ENCODE measurements at regions not wholly inside any gene's neighbourhood (a gene's known extent, or its start where the extent isn't known, plus 50 kb on each side); places are given as distances from the start of the nearest gene placed in this dataset.
A peak's percentile ranks its signal among the peaks of the same experiment; 100 is the strongest.

DNA sequence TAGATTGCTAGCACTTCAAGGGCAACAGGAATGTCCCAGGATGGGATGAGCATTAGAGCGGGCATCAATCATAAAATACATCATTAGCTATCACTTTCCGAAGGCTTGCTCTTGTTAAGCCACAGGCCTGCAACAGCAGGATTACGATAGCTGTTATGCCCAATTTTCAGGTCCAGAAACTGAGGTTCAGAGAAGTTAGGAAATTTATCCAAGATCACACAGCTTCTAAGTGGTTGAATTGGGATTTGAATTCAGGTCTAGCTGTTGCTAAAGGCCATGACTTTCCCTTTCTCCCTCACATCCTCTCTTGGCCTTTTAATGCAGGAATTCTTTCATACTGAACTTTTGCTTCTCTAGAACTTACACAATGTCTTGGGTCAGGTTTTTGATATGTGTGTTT lies 119.4 kb upstream of the ERCC6L2 start:
- no peak for DNase-seq

DNA sequence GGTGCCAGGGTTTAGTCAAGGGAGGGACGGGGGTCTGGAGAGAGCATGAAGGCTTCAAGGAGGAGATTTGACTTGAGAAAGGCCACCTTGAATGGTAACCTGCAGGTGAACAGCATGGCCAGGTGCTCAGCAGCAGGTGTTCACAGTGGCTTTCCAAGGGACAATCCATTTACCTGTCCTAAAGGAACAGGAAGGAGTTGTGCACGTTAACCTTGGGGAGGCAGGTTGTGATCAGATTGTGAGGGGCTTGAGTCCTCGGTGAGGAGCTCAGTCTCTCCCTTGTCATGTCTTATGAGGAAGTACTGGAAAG lies 120.1 kb upstream of the ERCC6L2 start:
- no peak for DNase-seq

DNA sequence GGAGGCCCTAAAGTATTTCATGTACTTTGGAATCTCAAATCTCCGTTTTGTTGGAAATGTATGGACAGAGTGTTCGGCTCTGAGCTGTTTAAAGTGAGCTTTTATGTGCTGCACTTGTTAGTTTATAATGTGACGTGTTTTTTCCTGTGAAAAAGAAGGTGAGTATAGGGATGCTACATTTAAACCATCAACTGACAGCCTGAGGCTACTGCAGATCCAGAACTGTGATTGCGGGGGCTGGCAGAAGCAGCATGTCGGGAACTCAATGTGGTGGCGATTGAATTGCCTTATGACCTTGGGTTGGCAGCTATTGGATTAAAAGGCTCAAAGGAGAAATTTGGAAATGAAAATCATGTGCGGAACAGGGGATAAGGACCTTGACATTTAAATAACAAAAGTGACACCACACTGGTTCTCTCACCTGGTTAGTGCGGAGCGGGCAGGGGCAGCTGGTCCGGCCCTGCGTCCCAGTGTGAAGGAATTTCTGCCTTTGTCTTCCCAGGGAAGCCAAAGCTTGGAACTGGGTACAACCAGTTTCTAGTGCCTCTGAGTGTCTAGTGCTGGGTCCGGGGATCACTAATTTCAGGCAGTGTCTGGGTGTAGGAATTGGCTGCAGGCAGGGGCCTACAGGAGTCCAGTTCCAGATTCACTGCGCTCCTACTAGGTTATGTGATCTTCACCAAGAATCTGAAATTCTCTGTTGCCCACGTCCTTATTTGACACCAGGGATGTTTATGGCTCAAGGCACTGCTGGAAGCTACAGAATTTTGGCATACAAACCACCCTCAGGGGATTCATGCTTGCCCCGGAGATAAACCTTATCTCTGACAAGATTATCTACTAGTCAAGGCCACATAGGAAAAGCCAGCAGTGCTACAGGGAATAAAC lies 120.7 kb upstream of the ERCC6L2 start:
- DNase-seq = no peak

DNA sequence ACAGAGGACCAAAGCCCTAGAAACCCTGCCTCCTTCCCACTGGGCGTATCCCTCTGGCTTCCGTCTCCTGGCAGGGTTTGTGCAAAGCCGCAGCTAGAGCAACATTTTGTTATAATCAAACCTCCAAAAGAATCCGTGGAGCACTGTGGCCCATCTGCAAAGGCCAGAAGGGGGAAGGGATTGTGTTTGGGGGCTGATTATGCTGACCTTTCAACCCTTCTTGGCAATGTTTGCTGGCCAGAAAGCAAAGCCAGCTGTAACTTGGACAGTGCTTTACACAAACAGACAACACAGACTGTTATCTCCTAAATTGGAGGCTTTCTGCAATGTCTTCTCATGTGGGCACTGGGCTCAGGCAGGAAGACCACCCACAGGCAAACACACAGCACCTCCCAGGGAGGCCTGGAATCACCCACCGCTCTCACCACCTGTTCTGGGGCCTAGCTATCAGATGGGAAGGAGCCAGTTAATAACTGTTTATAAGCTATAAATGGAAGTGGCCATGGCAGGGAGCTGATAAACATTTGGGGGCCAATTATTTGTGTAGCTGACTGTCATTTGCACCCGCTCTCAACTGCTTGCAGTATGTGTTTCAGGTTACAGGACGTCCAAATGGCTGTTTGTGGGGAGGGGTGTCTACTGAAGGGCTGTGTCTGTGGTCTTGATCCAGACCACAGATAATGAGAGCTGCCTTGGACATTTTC lies 121.6 kb upstream of the ERCC6L2 start:
- DNase-seq = peak; percentile 88 to 95

DNA sequence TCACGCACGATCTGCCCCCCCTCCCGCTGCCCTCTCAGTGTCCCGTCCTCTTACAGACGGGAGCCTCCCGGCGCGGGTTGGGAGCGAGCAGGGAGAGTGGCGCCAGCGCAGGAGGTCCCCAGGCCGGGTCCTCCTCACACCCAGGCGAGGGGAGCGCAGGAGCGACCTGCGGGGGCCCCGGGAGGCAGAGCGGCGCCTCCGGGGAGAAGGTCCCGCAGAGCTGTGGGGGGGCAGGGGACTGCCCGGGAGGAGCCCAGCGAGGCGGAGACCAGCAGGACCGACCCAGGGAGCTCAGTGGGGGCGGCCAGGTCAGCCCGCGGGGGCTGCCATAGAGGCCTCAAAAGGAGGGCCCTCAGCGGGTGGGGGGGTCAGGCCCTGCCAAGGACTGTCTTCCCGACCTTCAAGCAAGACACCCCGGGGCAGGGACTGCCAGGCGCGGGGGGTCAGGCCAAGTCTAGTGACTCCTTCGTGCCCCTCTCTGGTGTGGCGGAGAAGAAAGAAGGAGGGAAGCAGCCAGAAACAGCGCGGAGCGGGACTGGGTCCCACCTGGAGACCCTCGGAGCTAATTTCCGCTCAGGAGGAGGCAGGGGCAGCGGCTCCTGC lies 123.3 kb upstream of the ERCC6L2 start:
- DNase-seq = no peak

DNA sequence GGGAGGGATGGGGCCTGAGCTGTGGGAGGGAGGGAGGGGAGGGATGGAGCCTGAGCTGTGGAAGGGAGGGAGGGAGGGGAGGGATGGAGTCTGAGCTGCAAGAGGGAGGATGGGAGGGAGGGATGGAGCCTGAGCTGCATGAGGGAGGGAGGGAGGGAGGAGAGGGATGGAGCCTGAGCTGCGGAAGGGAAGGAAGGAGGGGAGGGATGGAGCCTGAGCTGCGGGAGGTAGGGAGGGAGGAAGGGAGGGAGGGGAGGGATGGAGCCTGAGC lies 124.0 kb upstream of the ERCC6L2 start:
- DNase-seq = no peak

DNA sequence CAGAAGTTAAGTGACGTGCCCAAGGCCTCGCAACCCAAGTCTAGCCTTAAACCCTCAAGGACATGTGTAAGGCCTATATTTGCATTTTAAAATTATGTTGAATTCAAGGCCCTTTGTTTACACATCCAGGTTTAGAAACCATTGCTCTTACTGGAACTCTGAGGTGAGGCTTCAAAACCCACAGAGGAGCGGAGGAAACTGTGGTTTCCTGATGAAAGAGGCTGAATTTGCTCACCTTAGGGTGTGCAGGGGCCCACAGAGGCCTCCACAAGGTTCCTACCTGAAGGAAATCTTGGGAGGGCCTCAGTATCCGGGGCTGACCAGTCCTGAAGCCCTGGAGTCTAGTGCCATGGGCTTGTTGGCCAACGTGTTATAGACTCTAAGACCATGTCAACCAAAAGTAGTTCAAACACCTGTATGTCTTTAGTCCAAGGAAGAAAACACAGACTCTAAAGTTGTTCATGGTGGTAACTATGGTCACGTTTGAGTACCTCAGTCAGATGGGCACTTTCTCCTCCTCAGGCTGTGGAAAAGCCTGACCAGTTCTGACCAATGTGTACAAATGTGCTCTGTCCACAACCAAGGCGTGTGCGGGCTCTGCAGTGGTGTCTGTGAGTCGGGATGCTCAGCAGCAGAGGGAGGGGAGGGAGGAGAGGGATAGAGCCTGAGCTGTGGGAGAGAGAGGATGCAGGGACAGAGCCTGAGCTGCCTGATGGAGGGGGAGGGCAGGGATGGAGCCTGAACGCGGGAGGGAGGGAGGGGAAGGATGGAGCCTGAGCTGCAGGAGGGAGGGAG lies 124.6 kb upstream of the ERCC6L2 start:
- no peak for DNase-seq

DNA sequence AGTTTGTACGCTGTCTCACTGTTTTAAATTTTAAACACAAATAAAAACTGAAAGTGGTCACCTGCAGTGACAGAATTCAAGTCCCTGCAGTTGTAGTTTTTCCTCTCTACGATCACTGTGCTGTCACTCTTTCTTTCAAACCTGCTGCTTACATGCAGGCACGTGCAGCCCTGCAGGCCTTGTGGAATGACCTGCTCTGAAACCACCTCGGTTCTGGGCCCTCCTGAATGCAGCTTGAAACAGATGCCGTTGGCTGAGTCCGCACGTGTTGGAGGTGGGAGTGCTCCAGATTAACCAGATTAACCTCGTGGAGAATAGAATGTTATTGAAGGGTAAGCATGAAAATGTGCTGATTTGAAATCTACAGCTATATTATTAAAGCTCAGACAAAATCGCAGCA lies 126.0 kb upstream of the ERCC6L2 start:
- DNase-seq = no peak

DNA sequence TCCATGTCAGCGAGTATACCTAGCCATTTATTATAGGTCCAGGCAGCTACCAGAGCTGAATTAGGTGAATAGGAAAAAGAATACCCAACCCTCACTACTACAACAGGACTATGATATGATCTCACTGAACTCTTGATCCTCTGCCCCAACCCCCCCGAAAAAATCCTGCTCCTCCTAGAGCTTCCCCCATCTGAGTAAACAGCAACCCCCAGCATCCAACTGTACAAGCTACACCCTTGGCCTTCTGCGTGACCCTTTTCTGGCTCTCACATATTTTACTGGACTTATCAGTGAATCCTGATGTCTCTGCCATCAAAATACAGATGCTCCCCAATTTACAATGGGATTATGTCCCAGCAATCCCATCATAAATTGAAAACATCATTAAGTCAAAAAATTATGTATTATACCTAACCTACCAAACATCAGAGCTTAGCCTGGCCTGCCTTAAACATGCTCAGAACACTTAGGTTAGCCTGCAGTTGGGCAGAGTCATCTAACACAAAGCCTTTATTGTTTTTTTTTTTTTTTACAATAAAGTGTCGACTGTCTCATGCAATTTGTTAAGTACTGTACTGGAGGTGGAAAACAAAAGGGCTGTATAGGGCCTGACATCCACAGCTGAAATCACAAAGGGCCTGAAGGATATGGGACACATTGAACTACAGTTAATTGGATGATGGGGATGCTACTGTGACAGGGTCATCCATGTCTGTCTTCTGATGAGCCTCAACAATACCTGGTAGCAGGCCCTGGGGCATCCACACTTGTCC lies 128.9 kb upstream of the ERCC6L2 start:
- no peak for DNase-seq

DNA sequence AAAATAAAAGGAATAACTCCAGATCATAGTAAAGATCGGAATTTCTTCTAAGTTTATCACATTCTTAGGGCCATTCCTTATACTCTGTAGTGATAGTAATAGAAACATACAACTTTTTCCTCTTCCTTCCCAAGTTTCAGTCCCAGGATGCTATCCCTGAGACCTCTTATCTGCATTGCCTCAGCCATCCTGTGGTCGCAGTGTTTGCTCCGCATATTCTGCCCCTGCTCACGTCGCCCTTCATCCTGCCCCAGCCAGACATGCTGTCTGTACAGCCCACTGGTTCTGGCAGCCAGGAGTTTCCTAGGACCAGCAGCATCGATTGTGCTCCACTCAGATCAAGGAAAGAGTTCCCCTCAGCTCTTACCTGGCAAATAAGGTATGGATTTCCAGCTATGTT lies 132.7 kb upstream of the ERCC6L2 start:
- DNase-seq = no peak

DNA sequence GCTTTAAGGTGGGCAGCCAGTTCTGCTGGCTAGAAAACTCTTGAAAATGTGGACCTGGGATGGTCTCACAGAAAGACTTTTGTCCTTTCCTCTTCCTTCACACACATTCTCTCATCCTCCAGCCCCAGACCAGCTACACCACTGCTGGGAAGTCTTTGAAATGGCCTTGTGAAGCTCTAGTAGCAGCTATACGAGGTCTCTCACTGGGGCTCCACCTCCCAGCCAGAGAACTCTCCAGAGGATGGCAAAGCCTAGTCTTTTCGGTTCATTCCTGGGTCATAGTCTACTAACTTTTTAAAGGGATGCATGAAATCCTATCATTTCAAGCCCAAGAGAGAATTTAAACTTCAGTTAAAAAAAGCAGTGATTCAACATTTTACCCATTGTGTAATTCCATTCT lies 133.9 kb upstream of the ERCC6L2 start:
- no peak for DNase-seq

DNA sequence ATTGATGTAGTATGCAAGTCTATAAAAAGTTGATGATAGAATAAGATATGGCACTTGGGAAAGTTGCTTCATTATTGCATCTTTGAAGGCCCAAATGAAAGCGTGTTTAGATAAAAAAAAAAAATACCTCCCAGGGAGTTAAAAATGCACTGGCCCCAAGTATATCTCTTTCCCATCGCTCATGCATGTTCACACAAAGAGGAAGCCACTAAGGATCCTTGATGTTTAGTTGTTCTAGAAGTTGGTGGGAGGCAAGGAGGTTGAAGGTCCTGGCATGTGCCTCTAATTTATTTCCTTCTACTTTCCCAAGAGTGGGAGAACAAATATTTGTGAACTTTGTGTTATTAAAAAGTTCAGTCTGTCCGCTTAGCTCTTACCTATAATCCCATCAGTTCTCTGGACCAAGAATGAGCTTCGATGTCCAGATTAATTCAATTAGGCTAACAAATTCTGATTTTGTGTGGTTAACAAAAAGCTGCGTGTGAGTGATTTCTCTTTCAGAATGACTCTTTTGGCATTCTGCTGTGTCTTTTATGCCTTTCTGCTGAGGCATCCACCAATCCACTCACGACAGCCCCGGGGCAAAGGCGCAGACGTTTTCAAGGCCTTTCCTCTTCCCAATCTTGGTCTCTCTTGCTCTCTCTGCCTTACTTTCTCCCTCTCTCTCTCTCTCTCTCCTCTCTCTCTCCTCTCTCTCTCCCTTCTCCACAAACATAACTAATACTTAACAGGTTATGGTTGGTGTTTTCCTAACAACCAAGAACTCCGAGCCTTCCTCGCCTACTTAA lies 135.1 kb upstream of the ERCC6L2 start:
- no peak for DNase-seq

DNA sequence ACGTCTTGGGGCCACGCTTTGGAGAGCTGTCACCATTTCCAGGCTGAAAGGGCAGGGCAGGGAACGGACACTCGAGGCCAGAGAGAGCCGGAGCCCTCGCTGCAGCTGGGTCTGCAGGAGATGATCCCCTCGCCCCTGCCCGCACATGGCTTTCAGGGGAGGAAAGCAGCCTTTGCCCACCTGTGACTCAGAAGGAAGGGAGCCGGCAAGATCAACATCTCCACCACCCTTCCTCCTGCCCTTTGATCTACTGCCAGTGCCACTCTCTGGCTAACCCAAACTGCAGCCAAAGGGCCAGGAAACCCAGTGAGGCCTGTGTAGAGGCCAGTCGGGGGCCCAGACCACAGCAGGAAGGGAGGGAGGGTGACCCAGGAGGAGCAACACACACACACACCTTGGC lies 137.1 kb upstream of the ERCC6L2 start:
- no peak for DNase-seq

DNA sequence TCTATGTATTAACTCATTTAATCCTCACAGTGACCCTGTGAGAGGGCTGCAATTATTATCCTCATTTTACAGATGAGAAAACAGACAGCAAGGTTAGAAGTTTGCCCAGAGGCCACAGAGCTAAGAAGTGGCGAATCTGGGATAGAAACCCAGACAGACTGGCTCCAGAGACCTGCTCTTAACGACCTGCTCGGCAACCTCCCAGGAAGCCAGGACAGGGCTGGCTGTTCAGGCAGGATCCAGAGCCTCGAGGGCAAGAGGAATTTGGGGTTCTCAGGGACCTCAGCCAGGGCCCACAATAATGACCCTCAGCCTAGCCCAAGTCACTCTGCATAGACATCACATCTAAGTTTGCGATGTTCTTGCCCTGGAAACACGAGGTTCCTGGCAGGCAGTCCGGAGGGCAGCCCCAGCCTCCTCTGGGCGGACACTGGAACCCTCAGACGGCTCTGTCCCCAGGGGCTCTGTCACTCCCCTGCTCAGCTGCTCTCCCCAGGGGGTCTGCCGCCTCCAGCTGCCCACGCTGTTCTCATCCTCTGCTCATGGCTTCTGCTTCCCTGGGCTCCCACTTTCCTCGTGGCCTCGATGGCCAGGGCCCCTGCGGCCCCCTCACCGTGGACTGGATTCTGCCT lies 138.5 kb upstream of the ERCC6L2 start:
- DNase-seq = peak in 1 of 2 experiments; percentile 32

DNA sequence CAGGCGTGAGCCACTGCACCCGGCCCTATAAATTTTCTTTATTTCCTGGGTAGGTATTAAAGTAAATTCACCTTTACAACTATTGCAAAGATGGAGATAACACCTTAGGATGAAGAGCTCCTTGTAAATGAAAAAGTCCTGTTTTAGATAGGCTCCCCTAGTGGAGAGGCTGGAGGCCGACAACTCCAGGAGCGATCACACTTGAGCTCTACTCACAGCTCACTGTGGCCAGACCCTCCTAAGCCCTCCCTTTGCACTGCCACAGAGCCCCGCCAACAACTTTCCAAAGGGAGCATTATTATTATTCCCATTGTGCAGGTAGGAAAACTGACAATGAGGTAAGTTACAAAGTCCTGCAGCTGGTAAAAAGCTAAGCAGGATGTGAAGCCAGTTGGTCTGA lies 139.1 kb upstream of the ERCC6L2 start:
- no peak for DNase-seq

DNA sequence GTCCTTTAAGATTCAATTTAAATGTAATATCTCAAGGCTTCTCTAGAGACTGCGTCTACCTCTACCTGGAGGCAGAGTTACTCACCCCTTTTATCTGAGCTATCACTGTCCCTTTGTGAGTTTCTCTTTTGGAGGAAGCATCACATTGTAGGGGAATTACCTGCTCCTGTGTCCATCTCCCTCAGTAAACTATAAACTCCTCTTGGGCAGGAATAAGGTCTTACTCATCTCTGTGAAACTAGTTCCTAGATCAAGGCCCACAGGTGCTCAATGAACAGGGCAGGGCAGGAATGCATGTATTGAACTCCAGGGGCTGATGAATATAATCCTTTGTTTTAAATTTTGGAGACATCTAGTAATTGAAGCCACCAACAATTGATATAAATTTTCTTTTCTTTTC lies 139.8 kb upstream of the ERCC6L2 start:
- no peak for DNase-seq

DNA sequence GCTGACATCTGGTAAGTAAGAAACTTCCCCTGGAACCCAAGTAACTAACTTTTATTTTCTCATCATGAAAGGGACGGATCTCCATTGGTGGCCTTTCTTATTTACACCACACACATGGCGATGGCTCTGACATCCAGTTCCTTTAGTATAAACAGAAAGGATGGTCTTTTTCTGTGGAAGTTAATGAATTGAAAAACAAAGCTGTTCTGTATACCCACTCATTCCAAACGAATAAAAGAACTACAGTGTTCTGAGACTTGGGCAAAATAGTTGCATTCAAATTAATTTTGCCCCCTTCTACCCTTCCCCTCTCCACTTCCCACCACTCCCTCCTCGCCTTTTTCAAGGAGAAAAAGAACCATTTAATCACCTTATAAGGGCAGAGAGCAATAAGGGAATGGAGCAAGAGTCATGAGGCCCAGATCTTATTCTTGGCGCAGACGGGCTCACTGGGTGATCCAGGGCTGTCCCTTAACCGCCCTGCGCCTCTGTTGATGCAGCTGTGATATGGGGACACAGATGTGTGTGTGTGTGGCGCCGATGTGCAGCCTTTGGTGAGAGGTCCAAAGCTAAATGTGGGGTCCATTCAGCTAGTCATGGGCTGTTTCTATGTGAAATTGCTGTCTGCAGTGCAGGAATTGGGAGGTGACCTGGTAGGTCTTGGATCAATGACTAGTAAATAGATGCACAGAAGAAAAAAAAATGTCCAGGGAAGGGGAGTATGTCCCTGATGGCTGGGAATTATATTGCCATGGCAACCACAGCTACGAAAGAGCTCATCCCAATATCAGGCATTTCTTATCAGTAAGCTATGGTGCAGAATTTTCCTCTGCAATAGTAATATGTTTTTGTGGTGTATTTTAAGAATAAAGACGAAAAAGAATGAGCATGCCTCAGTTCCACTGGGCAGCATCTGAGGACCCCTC lies 141.5 kb upstream of the ERCC6L2 start:
- DNase-seq = no peak

DNA sequence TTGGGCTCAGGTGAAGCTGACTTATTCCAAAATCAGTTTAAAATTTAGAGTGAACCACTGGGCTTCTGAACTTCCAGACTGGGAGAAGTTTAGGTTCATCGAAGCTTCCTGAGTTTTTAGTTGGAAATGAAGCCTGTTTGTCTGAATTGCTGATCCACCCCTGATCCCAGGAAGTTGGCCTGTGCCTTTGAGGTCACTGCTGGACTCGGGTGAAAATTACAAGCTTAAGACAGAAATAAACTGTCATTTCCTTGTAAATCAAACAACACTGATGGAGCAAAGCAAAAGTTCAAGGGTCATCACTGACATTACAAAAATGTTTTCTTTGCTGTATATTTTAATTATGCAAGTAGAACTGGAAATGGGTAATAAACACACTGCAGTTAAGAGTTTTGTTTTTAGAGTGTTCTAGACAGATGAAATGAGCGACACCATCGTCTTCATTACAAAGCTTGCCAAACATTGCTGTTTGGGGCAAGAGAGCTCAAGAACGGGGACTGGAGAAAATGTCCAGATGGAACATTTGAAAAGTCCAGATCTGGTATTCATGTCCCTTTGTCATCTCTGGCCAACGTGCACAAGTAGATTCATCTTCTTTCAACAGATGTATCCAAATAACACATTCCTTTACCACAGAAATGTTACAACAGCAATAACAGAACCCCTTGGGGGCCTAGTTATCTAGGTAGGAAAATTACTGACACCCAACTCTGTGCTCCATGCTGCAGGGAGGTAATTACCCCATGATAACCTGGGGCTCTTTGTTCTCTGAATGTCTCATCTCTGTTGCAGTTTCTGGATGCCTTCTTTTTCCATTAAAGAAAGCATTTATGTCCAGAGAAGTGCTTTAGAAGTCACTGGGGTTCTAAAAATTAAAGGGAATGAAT lies 142.4 kb upstream of the ERCC6L2 start:
- no peak for DNase-seq

DNA sequence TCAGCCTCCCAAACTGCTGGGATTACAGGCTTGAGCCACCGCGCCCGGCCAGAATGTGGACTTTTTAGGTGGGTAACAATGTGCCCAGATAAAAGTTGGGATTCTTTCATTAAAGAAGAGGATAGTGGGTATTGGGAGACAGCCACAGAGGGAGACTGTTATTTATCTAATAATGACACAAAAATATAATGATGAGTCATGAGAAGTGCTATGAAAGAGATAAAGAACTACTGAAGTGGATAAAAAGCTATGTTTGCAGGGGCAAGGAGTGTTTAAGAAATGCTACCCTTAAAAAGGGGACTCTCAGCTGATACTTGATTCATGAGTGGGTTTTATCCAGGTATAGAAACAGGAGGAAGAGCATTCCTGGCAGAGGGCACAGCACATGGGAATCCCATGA lies 143.6 kb upstream of the ERCC6L2 start:
- no peak for DNase-seq

All from NCI-H2081 (cell line).